Uterus (tissue), 2 donors: ENCODE measurements at regions not wholly inside any gene's neighbourhood (a gene's known extent, or its start where the extent isn't known, plus 50 kb on each side); places are given as distances from the start of the nearest gene placed in this dataset.

Source experiments
- POLR2A ChIP-seq, 2 donors: fragments of 450-650 bp; IDR thresholded peaks; one replicate each; pipeline ENCODE4 v1.6.1; 2016; ENCODE audit warnings: antibody characterized with exemption in 2 of 2, mild to moderate bottlenecking in 1 of 2, moderate library complexity in 1 of 2
- TF ChIP-seq, protein P1 (sequence below), 4 experiments: fragments of 200-600 bp in 2 of 4; fragments of 450-650 bp in 2 of 4; sonication (generic) in 2 of 4; IDR thresholded peaks; one replicate each; pipeline ENCODE4 v1.5.1; 2016 to 2019; ENCODE audit warnings: antibody characterized with exemption in 4 of 4, mild to moderate bottlenecking in 2 of 4, moderate library complexity in 1 of 4

DNA sequence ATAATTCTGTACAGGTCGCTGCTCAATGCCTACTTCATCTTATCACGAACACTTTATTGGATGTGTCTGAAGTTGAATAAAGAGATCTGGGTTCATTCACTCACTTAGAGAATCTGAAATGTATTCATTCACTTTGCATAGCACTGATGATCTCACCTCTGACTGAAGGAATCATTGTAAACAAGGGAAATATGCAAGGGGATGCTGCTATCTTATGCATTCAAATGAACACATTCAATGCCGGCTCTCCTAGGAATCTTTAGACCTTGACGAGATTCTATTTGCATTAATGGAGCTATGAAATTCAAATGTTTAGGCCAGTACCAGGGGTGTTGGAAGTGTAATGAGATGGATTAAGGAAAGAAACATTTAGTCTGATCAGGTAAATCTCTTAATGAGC is 200.6 kb upstream of the COBL start:
- TF ChIP-seq POLR2A (IDR thresholded peaks at IDR 0.05): no peak
- TF ChIP-seq, protein P1, sequence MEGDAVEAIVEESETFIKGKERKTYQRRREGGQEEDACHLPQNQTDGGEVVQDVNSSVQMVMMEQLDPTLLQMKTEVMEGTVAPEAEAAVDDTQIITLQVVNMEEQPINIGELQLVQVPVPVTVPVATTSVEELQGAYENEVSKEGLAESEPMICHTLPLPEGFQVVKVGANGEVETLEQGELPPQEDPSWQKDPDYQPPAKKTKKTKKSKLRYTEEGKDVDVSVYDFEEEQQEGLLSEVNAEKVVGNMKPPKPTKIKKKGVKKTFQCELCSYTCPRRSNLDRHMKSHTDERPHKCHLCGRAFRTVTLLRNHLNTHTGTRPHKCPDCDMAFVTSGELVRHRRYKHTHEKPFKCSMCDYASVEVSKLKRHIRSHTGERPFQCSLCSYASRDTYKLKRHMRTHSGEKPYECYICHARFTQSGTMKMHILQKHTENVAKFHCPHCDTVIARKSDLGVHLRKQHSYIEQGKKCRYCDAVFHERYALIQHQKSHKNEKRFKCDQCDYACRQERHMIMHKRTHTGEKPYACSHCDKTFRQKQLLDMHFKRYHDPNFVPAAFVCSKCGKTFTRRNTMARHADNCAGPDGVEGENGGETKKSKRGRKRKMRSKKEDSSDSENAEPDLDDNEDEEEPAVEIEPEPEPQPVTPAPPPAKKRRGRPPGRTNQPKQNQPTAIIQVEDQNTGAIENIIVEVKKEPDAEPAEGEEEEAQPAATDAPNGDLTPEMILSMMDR (IDR thresholded peaks at IDR 0.05): no peak
